Embryonic facial prominence (tissue), 1 donor: ENCODE measurements at regions not wholly inside any gene's neighbourhood (a gene's known extent, or its start where the extent isn't known, plus 50 kb on each side); places are given as distances from the start of the nearest gene placed in this dataset.
"Not testable (repeated sequence)": the region's sequence is repeated elsewhere in the genome, so short reads cannot be mapped to it uniquely, and the experiment has no call there.

Source experiments
- DNase-seq: peaks from one replicate; pipeline ENCODE4 v3.0.0-alpha.2; 2016; ENCODE audit errors: extremely low spot score

GRCh38 chr4:131749224-131749623, 1399.9 kb upstream of the PCDH10 start:
- DNase-seq = not testable (repeated sequence)

- not testable (repeated sequence) for DNase-seq
Measured at GRCh38 chr4:131750006-131750405, 1399.1 kb upstream of the PCDH10 start.

GRCh38 chr4:131750469-131750868, 1398.6 kb upstream of the PCDH10 start:
- not testable (repeated sequence) for DNase-seq

GRCh38 chr4:131762234-131762633, 1386.9 kb upstream of the PCDH10 start:
- DNase-seq = not testable (repeated sequence)

GRCh38 chr4:131764730-131765129, 1384.4 kb upstream of the PCDH10 start:
- no peak for DNase-seq

GRCh38 chr4:131774382-131774781, 1374.7 kb upstream of the PCDH10 start:
- peak; percentile 22 for DNase-seq

- DNase-seq = not testable (repeated sequence)
Measured at GRCh38 chr4:131810565-131810964, 1338.5 kb upstream of the PCDH10 start.
